NCI-H510A treated with DMSO at 0.1 percent for 48 hours (cell line): ENCODE measurements at regions not wholly inside any gene's neighbourhood (a gene's known extent, or its start where the extent isn't known, plus 50 kb on each side); places are given as distances from the start of the nearest gene placed in this dataset.
"Not testable (repeated sequence)": the region's sequence is repeated elsewhere in the genome, so short reads cannot be mapped to it uniquely, and the experiment has no call there.

ENCODE experiments used
- DNase-seq: peaks from one replicate; lab custom pipeline; 2025; lab: John Stamatoyannopoulos, UW

GRCh38 chr6:131427434-131428058 is 145.5 kb upstream of the ARG1 start:
- DNase-seq = no peak

- DNase-seq = no peak
Measured at GRCh38 chr6:131430531-131430930, 142.5 kb upstream of the ARG1 start.

- no peak for DNase-seq
Measured at GRCh38 chr6:131431718-131432117, 141.3 kb upstream of the ARG1 start.

- DNase-seq = no peak
Measured at GRCh38 chr6:131433927-131434326, 139.1 kb upstream of the ARG1 start.

GRCh38 chr6:131436358-131436757 is 136.7 kb upstream of the ARG1 start:
- no peak for DNase-seq

- DNase-seq = no peak
Measured at GRCh38 chr6:131443014-131443413, 130.0 kb upstream of the ARG1 start.

GRCh38 chr6:131443514-131443913 is 129.5 kb upstream of the ARG1 start:
- no peak for DNase-seq

GRCh38 chr6:131445356-131445755 is 127.7 kb upstream of the ARG1 start:
- not testable (repeated sequence) for DNase-seq

GRCh38 chr6:131450861-131451260 is 122.2 kb upstream of the ARG1 start:
- no peak for DNase-seq

- no peak for DNase-seq
Measured at GRCh38 chr6:131451321-131452144, 121.5 kb upstream of the ARG1 start.

GRCh38 chr6:131453803-131454202 is 119.2 kb upstream of the ARG1 start:
- no peak for DNase-seq

GRCh38 chr6:131456565-131456964 is 116.5 kb upstream of the ARG1 start:
- DNase-seq = no peak

- no peak for DNase-seq
Measured at GRCh38 chr6:131459005-131459404, 114.0 kb upstream of the ARG1 start.

GRCh38 chr6:131460614-131461000 is 112.4 kb upstream of the ARG1 start:
- DNase-seq = no peak

- no peak for DNase-seq
Measured at GRCh38 chr6:131469130-131469529, 103.9 kb upstream of the ARG1 start.

- no peak for DNase-seq
Measured at GRCh38 chr6:131470534-131470933, 102.5 kb upstream of the ARG1 start.

- DNase-seq = no peak
Measured at GRCh38 chr6:131471331-131471730, 101.7 kb upstream of the ARG1 start.

GRCh38 chr6:131473303-131473702 is 99.7 kb upstream of the ARG1 start:
- not testable (repeated sequence) for DNase-seq

- no peak for DNase-seq
Measured at GRCh38 chr6:131476362-131476761, 96.7 kb upstream of the ARG1 start.

- not testable (repeated sequence) for DNase-seq
Measured at GRCh38 chr6:131478740-131479211, 94.2 kb upstream of the ARG1 start.

- no peak for DNase-seq
Measured at GRCh38 chr6:131486608-131487007, 86.4 kb upstream of the ARG1 start.

- DNase-seq = no peak
Measured at GRCh38 chr6:131488780-131489179, 84.2 kb upstream of the ARG1 start.

GRCh38 chr6:131490441-131490840 is 82.6 kb upstream of the ARG1 start:
- no peak for DNase-seq
